Activated CD8-positive, alpha-beta memory T cell treated with anti-CD3 and anti-CD28 coated beads, Interleukin-2, amount 50 U/mL, for 4 hours (primary cell): ENCODE measurements at regions not wholly inside any gene's neighbourhood (a gene's known extent, or its start where the extent isn't known, plus 50 kb on each side); places are given as distances from the start of the nearest gene placed in this dataset.
"Not testable (repeated sequence)": the region's sequence is repeated elsewhere in the genome, so short reads cannot be mapped to it uniquely, and the experiment has no call there.

Experiments
- DNase-seq: peaks from one replicate; pipeline ENCODE4 v3.0.0-alpha.2; 2020

DNA sequence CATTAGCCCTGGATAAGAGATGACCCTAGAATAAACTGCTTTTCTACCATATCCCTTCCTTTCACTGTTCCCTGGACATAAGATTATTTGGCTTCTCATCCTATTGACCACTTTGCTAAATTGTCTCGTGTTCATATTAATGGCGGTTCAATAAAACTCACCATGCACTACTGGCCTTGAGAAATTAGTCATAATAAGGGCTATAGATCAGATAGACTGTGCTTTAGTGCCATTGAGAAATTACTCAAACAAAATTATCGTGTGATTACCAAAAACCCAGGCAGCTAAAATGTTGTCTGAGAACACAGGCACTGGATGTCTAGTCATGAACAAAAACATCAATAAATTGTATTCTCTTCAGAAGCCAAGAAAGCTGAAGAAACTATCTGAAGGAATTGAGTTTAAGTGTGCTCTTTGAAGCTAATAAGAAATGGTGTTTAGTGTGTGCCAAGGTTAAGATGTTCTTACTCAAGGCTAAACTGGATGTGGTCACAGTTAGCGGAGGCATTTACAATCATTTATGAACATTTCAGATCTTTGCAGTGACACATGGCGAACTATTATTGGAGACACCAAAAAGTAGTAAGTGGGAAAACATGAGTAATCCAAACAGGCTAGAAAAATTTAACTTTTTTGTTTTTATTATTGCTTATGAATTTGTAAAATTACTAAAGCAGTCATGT, 460.4 kb upstream of the RORB start:
- DNase-seq, result no peak

DNA sequence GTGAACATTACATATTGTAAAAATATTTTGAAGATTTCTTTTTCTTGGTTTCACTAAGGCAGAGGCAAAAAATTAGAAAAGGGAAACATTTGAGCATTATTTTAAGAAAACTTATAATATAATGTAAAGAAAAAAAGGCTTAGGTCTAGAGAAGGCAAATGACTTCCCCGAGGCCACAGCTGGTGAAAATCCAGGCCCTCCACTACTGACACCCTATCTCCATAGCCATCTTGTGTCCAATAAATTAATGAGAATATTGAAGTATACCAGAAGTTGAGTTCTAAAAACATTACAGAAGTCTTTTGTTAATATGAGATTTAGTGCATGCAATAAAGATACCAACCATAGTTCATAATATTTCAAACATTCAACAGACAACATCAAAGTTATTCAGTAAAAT, 459.9 kb upstream of the RORB start:
- DNase-seq, result no peak

GRCh38 chr9:74041588-74041987, 455.5 kb upstream of the RORB start:
- DNase-seq, result no peak

DNA sequence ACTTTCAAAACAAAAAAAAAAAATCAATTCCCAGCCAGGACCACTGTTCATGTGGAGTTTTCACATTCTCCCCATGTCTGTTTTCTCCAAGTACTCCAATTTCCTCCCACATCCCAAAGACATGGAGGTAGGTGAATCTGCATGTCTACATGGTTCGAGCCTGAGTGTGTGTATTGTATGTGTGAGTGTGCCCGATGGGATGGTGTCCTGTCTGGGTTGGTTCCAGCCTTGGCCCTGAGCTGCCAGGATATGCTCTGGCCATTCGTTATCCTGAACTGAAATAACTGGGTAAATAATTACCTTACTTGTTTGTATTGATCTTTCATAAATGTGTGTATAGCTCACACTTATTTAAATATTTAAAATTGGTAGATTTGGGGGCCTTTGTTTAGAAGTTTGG, 452.3 kb upstream of the RORB start:
- no peak for DNase-seq

- no peak for DNase-seq
These were observed 441.1 kb upstream of the RORB start for GRCh38 chr9:74056023-74056422.

DNA sequence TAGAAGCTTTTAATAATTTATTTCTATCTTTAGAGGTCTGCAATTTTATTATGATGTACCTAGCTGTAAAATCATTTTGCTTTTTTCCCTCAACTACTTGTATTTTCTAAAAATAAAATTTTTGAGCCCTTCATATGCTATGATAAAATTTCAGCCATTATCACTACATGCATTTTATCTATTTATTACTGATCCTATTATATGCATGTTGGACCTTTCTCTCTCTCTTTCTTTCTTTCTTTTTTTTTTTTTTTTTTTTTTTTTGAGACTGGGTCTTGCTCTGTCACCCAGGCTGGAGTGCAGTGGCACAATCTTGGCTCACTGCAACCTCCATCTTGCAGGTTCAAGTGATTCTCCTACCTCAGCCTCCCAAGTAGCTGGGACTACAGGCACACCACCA, 440.1 kb upstream of the RORB start:
- not testable (repeated sequence) for DNase-seq

GRCh38 chr9:74064702-74065101, 432.4 kb upstream of the RORB start:
- no peak for DNase-seq

GRCh38 chr9:74066128-74066527, 431.0 kb upstream of the RORB start:
- DNase-seq, result no peak

- DNase-seq, result no peak
These were observed 430.5 kb upstream of the RORB start for GRCh38 chr9:74066605-74067004.

GRCh38 chr9:74071502-74071901, 425.6 kb upstream of the RORB start:
- DNase-seq, result no peak

DNA sequence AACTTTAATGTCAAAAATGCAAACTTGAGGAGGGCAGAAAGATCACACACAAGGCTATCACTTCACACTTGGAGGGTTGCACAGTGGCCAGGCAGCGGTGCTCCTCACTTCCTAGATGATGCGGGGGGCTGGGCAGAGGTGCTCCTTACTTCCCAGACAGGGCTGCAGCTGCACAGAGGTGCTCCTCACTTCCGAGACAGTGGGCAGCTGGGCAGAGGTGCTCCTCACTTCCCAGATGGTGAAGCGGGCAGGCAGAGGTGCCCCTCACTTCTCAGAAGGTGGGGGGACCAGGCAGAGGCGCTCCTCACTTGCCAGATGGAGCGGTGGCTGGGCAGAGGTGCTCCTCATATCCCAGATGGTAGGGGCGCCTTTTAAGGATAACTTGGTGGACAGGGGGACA, 423.2 kb upstream of the RORB start:
- DNase-seq, result no peak

DNA sequence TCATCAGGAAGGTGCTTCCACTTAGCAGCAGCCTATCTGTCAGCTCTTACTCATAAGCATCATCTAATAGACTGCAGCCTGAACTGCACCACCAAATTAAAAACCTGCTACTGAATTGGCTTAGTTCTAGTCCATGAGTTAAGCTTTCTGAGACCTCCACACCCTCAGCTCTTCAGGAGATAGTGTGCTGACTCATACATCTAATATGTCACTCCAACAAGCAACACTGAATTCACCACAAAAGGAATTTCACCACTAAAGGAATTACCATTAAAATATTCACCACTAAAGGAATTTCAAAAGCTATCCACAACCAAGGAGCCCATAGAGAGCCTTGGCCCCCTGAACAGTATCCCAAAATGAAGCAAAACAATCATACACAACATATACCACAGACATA, 418.5 kb upstream of the RORB start:
- no peak for DNase-seq

DNA sequence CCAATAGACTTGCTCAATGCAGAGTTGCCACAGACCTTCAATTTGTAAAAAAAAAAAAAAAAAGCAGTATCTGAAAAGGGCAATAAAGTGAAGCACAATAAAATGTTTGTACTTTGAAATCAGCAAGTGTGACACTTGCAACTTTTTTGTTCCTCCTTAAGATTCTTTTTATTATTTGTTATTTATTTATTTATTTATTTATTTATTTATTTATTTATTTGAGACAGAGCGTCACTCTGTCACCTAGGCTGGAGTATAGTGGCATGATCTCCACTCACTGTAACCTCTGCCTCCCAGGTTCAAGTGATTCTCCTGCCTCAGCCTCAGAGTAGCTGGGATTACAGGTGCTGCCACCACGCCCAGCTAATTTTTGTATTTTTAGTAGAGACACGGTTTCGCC, 416.5 kb upstream of the RORB start:
- not testable (repeated sequence) for DNase-seq

DNA sequence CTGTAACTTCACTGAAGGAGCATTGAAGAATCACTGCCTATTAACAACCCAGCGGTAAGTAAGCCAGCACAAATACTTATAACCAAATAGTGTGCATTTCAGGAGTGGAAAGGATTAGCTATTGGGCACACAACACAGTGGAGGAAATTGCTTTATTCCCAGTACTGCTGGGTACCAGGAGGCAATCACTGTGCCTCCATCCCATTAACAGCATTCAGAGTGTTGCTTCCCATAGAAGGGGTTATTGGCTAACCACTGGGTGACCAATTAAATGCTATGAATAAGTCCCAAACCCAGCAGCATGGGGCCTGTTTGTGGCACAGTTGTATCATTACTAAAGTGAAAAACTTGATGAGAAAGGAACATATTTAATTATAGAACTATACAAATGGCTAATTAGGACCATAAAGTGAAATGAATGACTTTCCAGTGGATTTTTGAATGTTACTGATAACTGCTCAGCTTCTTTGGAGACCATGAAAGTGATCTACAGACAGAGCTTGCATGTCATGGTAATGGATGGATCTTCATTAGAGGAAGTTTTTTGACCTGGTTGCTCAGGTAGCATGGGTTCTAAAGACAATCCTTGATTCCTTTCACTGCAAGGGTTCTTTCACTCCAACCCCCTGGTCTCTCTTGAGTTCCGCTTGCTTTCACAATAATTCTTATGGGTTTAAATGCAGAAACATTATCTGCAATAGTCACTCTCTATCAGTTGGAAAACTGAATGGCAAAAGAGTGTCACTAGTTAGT, 413.3 kb upstream of the RORB start:
- DNase-seq, result no peak

GRCh38 chr9:74085384-74086037, 411.6 kb upstream of the RORB start:
- DNase-seq, result not testable (repeated sequence)

GRCh38 chr9:74090921-74091320, 406.2 kb upstream of the RORB start:
- not testable (repeated sequence) for DNase-seq

DNA sequence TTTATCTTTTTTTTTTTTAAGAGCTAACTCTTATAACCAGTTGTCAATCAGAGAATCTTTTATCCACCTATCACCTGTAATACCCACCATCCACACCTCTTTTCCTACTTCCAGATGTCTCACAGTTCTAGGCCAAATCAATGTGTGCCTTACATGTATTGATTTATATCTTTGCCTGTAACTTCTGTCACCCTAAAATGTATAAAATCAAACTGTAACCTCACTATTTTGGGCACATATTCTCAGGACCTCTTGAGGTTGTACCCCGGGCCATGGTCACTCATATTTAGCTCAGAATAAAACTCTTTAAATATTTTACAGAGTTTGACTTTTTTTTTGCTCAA, 404.7 kb upstream of the RORB start:
- no peak for DNase-seq

GRCh38 chr9:74094037-74094436, 403.1 kb upstream of the RORB start:
- DNase-seq, result not testable (repeated sequence)

DNA sequence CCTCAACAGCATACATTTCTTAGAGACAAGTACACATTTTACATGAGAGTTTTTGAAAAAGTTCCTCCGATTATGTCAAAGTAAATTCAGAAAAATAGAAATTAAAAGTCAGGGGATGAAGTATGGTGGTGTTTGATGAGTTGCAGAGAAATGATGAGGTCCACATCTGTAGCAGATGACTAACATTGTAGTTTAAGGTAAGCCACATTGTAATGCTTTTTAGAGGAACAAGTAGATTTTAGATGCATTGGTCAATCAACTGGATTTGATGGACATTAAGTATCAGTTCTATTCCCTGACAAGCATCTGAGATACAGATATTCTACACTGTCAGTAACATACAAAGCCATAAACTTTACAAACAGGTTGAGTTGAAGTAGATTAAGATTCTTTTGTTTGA, 402.4 kb upstream of the RORB start:
- DNase-seq, result no peak

DNA sequence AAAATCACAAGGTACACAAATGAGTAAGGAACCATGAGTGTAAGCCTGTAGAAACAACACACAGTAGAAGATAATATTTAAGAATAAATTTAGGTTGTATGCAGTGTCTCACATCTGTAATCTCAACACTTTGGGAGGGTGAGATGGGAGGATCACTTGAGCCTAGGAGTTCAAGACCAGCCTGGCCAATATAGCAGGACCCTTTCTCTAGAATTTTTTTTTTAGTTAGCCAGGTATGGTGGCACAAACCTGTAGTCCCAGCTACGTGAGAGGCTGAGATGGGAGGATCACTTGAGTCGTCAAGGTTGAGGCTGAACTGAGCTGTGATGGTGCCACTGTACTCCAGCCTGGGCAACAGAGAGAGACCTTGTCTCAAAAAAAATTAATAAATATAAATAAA, 401.2 kb upstream of the RORB start:
- DNase-seq, result no peak

- no peak for DNase-seq
These were observed 400.7 kb upstream of the RORB start for GRCh38 chr9:74096420-74096819.

- no peak for DNase-seq
These were observed 397.1 kb upstream of the RORB start for GRCh38 chr9:74100042-74100441.

DNA sequence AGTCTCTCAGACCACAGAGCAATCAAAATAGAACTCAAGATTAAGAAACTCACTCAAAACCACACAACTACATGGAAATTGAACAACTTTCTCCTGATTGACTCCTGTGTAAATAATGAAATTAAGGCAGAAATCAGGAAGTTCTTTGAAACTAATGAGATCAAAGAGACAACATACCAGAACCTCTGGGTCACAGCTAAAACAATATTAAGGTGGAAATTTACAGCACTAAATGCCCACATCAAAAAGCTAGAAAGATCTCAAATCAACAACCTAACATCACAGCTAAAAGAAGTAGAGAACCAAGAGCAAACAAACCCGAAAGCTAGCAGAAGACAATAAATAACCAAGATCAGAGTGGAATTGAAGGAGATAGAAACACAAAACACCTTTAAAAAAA, 395.0 kb upstream of the RORB start:
- not testable (repeated sequence) for DNase-seq

GRCh38 chr9:74102702-74103101, 394.4 kb upstream of the RORB start:
- DNase-seq, result no peak
